ENCODE measurements at regions not wholly inside any gene's neighbourhood (a gene's known extent, or its start where the extent isn't known, plus 50 kb on each side); places are given as distances from the start of the nearest gene placed in this dataset.

DNA sequence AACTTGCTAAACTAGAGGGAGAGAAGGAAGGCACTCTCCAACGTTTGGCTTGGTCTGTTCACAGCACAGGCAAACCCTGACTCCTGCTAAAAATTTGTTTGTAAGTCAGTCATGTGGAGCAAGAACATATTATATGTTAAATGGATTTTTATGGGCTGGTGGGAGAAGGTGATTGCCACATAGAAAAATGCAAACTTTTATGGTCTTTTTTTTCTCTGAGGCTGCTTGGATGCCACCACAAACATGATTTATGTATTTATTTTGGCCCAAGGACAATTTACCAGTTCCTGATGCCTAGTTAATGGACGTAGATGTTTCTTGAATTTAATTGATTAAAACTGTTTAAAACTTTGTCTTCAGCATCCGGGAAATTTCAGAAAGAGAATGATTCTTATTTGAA lies 274.2 kb upstream of the MYOCD start:
- H3K27ac ChIP-seq (replicated peaks), result no peak overlapping the region
- H3K4me1 ChIP-seq, result no peaks in the 10 kb centered on the region
- H3K27me3 ChIP-seq (ENCODE audit: low read depth), result no peaks in the 10 kb centered on the region
- DNase-seq, result no peak
- TF ChIP-seq, protein P1, sequence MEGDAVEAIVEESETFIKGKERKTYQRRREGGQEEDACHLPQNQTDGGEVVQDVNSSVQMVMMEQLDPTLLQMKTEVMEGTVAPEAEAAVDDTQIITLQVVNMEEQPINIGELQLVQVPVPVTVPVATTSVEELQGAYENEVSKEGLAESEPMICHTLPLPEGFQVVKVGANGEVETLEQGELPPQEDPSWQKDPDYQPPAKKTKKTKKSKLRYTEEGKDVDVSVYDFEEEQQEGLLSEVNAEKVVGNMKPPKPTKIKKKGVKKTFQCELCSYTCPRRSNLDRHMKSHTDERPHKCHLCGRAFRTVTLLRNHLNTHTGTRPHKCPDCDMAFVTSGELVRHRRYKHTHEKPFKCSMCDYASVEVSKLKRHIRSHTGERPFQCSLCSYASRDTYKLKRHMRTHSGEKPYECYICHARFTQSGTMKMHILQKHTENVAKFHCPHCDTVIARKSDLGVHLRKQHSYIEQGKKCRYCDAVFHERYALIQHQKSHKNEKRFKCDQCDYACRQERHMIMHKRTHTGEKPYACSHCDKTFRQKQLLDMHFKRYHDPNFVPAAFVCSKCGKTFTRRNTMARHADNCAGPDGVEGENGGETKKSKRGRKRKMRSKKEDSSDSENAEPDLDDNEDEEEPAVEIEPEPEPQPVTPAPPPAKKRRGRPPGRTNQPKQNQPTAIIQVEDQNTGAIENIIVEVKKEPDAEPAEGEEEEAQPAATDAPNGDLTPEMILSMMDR (IDR thresholded peaks at IDR 0.05; ENCODE audit: borderline replicate concordance), result no peak
- H3K4me3 ChIP-seq, result no peak overlapping the region
- intact Hi-C loops (cut with micrococcal nuclease), result no loop called here
- no peaks in the 10 kb centered on the region for H3K36me3 ChIP-seq
- H3K9me3 ChIP-seq (replicated peaks), result no peaks in the 10 kb centered on the region

DNA sequence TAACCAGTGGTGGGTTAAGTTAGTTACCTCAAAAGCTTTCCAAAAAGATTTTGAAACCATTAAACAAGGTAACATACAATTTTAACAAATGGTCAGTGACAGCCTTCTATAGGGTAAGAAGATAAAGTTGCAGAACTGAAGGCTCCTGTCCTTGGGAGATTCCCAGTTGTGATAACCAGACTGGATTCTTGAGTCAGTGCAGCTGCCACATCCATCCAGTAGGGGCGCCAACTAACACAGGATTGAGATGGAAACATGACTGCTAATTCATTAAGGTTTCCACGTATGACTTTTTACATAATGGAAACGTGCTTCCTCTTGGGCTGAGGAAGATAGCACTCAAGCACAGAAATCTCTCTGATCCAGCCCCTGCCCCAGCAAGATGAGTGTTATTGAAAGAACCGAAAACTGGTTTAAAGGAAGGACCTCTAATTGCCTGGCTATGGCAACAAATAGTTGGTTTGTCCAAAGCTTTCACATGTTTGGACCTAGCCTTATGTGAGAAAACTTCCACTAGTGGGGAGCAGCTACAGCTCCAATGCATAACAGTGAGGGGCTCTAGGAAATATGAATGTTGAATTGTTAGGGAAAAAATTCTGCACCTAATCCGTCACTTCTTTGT lies 269.8 kb upstream of the MYOCD start:
- intact Hi-C loops (cut with micrococcal nuclease), result no loop called here
- H3K9me3 ChIP-seq (replicated peaks), result no peaks in the 10 kb centered on the region
- TF ChIP-seq, protein P1 (IDR thresholded peaks at IDR 0.05; ENCODE audit: borderline replicate concordance), result peak; percentile 55
- H3K27me3 ChIP-seq (ENCODE audit: low read depth), result no peaks in the 10 kb centered on the region
- H3K27ac ChIP-seq (replicated peaks), result no peak overlapping the region
- H3K4me3 ChIP-seq, result no peak overlapping the region
- H3K36me3 ChIP-seq, result no peaks in the 10 kb centered on the region
- DNase-seq, result no peak
- no peaks in the 10 kb centered on the region for H3K4me1 ChIP-seq

DNA sequence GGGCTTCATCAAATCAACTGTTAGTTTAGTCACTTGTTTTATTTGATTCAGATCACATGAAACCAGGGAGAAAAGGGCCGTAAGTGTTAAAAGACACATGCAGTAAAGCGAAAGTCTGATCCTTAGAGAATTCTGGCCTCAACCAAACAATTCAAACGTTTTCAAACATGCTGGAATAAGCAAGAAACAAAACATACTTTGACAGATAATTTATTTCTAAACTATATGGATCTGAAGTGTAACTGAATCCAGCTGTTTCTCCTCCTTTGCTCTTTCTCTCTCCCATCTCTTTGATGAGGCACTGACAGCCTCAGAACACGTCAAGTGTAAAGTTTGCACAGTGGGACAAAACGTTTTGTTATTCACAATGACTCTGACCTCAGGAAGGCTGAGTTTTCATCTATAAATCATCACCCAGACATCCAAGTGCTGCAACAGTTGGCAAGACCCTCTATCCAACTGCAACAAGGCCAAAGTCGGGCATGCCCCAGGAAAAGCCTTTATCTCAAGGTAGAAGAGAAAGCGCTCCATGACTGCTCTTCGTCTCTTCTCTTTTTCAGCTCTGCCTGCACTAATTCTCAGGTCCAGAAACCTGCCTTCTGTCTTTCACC lies 267.1 kb upstream of the MYOCD start:
- DNase-seq, result no peak
- Histone ChIP-seq H3K27me3 (ENCODE audit: low read depth) (no peaks in the 10 kb centered on the region), H3K4me1 (no peaks in the 10 kb centered on the region), H3K9me3 (replicated peaks) (no peaks in the 10 kb centered on the region), H3K27ac (replicated peaks) (no peak overlapping the region), H3K36me3 (no peaks in the 10 kb centered on the region), H3K4me3 (no peak overlapping the region)
- intact Hi-C loops (cut with micrococcal nuclease), result no loop called here
- TF ChIP-seq, protein P1 (IDR thresholded peaks at IDR 0.05; ENCODE audit: borderline replicate concordance), result no peak

DNA sequence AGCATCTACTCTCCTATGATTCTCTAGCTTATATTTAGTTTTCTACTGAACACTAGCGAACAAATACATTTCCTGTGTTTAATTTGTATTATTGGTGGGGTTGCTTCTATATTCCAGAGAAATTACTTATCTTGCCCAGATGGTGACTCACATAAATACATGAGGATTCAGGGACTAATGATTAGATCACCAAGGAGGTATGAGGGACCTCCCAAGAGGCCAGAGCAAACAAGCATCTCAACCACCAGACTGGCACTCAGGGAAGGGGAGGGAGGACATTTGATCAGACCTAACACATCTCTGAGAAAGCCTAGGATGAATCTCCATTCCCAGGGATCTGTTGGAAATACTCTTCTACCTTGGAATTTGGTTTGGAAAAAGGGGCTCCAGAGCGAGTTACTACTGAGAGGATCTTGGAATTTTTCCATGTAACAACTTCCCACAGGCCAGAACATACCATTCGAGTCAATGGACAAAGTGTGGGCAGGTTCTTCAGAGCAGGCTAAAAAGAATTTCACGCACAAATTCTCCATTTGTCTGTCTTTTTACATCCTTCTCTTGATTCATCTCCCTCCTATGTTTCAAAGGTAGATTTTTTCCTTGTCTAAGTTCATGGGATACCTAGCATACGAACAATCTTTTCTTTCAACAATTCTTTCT lies 262.6 kb upstream of the MYOCD start:
- TF ChIP-seq, protein P1 (IDR thresholded peaks at IDR 0.05; ENCODE audit: borderline replicate concordance), result no peak
- intact Hi-C loops (cut with micrococcal nuclease), result no loop called here
- Histone ChIP-seq H3K4me1 (peaks cover 6% of the 10 kb centered on the region), H3K27ac (replicated peaks) (no peak overlapping the region), H3K27me3 (ENCODE audit: low read depth) (no peaks in the 10 kb centered on the region), H3K4me3 (no peak overlapping the region), H3K9me3 (replicated peaks) (no peaks in the 10 kb centered on the region), H3K36me3 (no peaks in the 10 kb centered on the region)
- DNase-seq, result no peak

DNA sequence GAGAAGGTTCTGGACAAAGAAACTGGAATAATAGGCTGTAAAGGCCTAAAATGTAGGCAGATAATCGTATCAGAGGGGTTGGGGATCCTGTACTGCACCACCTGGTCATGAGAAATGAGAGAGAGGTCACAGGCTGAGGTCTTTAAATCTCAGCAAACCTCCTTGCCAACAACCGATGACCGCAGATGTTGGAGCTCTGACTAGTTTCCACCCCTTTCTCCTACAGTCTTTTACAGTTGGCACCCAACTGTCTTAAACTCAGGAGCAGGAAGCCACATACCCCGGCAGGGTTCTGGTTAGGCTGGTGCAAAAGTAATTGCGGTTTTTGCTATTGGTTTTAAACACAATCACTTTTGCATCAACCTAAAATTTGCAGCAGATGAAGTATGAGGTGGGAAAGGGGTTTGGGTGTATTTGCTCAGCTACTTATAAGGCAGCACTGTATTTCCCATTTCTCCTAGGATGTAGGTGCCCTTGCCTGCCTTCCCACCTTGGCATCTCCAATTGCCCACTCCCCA lies 261.8 kb upstream of the MYOCD start:
- Histone ChIP-seq H3K4me1 (peaks cover 6% of the 10 kb centered on the region), H3K9me3 (replicated peaks) (no peaks in the 10 kb centered on the region), H3K4me3 (no peak overlapping the region), H3K27me3 (ENCODE audit: low read depth) (no peaks in the 10 kb centered on the region), H3K27ac (replicated peaks) (no peak overlapping the region), H3K36me3 (no peaks in the 10 kb centered on the region)
- TF ChIP-seq, protein P1 (IDR thresholded peaks at IDR 0.05; ENCODE audit: borderline replicate concordance), result no peak
- no peak for DNase-seq
- intact Hi-C loops (cut with micrococcal nuclease), result no loop called here

Measured in left ventricle myocardium inferior (tissue), 1 donor.